Nephron progenitor cell (in vitro differentiated cells): ENCODE measurements at regions not wholly inside any gene's neighbourhood (a gene's known extent, or its start where the extent isn't known, plus 50 kb on each side); places are given as distances from the start of the nearest gene placed in this dataset.
A peak's percentile ranks its signal among the peaks of the same experiment; 100 is the strongest.

Experiments
- DNase-seq: peaks from one replicate; pipeline ENCODE4 v3.0.0; 2021
- H3K27ac Mint-ChIP-seq: 2 replicates; pipeline ENCODE4 v1.8.0; 2021; ENCODE audit warnings: mild to moderate bottlenecking, moderate library complexity, mixed read lengths
- H3K27me3 Mint-ChIP-seq: 2 replicates; pipeline ENCODE4 v1.8.0; 2021; ENCODE audit warnings: mild to moderate bottlenecking, low read depth, mixed read lengths; ENCODE audit not compliant: poor library complexity
- H3K36me3 Mint-ChIP-seq: 2 replicates; pipeline ENCODE4 v1.8.0; 2021; ENCODE audit warnings: low read depth, mixed read lengths
- H3K4me1 Mint-ChIP-seq: 2 replicates; pipeline ENCODE4 v1.8.0; 2021; ENCODE audit warnings: mixed read lengths
- H3K4me3 Mint-ChIP-seq: 2 replicates; pipeline ENCODE4 v1.8.0; 2021; ENCODE audit warnings: mild to moderate bottlenecking, moderate library complexity, mixed read lengths
- H3K9me3 Mint-ChIP-seq: 2 replicates; pipeline ENCODE4 v1.8.0; 2021; ENCODE audit warnings: mild to moderate bottlenecking, moderate library complexity, mixed read lengths
- TF ChIP-seq, protein P1 (sequence below): fragments of 200-600 bp; sonication (generic); IDR thresholded peaks from 2 replicates; pipeline ENCODE4 v1.5.0; 2021; ENCODE audit warnings: antibody characterized with exemption

DNA sequence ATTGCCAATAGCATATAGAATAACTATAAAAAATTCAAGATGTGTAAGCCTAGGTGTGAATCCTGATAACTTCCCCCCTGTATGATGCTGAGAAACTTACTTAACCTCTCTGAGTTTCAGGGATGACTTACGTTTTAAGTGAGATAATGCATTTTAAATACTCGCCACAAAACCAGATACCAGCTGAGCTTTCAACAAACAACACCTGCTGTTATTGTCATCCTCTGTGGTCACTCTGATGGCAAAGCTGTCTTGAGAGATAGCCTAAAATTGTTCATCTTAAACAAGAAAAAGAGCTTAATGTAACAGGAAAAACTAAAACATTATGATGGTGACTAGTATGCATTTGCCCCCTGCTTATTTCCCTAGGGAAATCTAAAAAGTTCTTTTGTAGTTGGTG is 131.5 kb downstream of the RAD51AP2 start:
- Mint-ChIP-seq H3K27me3 (no peaks in the 10 kb centered on the region), H3K27ac (no peak overlapping the region), H3K36me3 (no peaks in the 10 kb centered on the region), H3K4me3 (no peak overlapping the region), H3K9me3 (no peaks in the 10 kb centered on the region), H3K4me1 (no peaks in the 10 kb centered on the region)
- no peak for DNase-seq
- TF ChIP-seq, protein P1, sequence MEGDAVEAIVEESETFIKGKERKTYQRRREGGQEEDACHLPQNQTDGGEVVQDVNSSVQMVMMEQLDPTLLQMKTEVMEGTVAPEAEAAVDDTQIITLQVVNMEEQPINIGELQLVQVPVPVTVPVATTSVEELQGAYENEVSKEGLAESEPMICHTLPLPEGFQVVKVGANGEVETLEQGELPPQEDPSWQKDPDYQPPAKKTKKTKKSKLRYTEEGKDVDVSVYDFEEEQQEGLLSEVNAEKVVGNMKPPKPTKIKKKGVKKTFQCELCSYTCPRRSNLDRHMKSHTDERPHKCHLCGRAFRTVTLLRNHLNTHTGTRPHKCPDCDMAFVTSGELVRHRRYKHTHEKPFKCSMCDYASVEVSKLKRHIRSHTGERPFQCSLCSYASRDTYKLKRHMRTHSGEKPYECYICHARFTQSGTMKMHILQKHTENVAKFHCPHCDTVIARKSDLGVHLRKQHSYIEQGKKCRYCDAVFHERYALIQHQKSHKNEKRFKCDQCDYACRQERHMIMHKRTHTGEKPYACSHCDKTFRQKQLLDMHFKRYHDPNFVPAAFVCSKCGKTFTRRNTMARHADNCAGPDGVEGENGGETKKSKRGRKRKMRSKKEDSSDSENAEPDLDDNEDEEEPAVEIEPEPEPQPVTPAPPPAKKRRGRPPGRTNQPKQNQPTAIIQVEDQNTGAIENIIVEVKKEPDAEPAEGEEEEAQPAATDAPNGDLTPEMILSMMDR = no peak

DNA sequence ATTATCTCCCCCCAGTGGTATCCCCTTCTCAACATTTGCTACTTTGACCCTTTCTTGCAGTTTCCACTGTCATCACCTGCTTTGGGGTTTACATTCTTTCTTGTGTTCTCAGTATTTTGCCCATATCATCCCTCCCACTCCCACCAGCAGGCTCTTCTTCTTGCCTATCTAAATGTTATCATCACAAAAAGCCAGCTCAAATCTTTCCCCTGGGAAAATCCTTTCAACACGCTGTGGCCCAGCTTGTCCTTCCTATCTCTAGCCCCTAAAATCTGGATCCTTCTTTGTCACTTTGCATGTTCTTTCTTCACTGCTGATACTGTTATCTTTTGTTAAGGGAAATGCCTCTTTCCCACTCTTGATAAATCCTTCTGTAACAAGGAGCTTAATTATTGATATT is 138.2 kb downstream of the RAD51AP2 start:
- Mint-ChIP-seq H3K36me3 (no peaks in the 10 kb centered on the region), H3K9me3 (no peaks in the 10 kb centered on the region), H3K27me3 (peaks cover 8% of the 10 kb centered on the region), H3K4me1 (no peaks in the 10 kb centered on the region), H3K27ac (no peak overlapping the region), H3K4me3 (no peak overlapping the region)
- no peak for DNase-seq
- TF ChIP-seq, protein P1 = no peak

DNA sequence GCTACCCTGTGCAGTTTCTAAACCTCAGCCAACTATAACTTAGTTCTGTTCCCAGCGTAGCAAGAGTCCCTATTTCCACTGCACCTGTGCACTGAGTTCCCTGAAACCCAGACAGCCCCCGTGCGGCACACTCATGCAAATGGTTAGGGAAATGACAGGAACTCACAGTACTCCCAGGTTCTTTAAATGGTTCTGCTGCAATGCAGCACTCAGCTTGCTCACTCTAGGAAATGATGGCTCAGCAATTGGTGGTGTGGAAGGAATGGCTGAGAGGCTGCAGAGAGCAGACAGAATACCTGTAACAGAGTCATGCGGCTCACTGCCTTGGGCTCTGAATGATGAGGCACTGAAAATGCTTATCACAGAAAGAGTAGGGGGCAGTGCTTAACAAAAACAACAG is 143.0 kb downstream of the RAD51AP2 start:
- TF ChIP-seq, protein P1 = no peak
- peak overlapping the region; percentile 67 for H3K27ac Mint-ChIP-seq
- no peaks in the 10 kb centered on the region for H3K4me1 Mint-ChIP-seq
- peaks cover 8% of the 10 kb centered on the region for H3K27me3 Mint-ChIP-seq
- H3K36me3 Mint-ChIP-seq = no peaks in the 10 kb centered on the region
- no peak overlapping the region for H3K4me3 Mint-ChIP-seq
- peaks cover 13% of the 10 kb centered on the region for H3K9me3 Mint-ChIP-seq
- no peak for DNase-seq

DNA sequence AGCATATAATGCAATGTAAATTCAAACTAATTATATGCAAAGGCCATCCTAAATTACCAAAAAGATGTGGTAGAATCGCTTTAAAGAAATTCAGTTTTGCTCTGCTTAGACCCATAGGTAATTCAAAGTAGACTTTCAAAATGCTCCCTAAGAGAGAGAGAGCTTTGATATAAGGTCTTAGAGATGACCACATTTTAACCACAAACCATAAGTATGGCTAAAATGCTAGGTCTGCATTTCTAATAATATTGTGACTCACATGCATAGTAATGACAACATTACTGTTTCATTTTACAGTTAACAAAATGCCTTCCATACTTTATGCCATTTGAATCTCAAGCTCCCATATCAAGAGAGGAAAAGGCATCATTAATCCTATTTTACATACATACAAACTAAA is 144.5 kb downstream of the RAD51AP2 start:
- no peak overlapping the region for H3K27ac Mint-ChIP-seq
- peaks cover 6% of the 10 kb centered on the region for H3K36me3 Mint-ChIP-seq
- no peak overlapping the region for H3K4me3 Mint-ChIP-seq
- no peak for DNase-seq
- H3K9me3 Mint-ChIP-seq = peaks cover 22% of the 10 kb centered on the region
- H3K27me3 Mint-ChIP-seq = peaks cover 10% of the 10 kb centered on the region
- TF ChIP-seq, protein P1 = no peak
- no peaks in the 10 kb centered on the region for H3K4me1 Mint-ChIP-seq

DNA sequence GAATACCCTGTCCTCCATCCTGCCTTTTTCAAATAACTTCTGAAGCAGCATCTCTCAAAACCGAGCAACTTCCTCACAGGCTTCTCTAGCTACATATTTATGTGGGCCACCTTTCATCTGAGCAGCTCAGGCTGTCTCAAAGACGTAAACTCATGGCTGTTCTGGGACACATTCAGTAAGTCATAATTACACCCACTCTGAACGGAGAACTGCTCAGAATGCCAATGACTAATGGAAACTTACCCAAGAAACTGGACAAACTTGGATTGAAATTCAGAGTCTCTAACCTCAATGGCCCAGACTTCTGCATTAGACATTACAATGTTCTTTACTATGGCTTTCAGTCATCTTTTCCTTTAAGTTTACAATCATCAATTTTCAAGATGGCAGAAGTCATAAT is 145.2 kb downstream of the RAD51AP2 start:
- TF ChIP-seq, protein P1 = no peak
- Mint-ChIP-seq H3K27me3 (peaks cover 10% of the 10 kb centered on the region), H3K9me3 (peaks cover 22% of the 10 kb centered on the region), H3K4me3 (no peak overlapping the region), H3K4me1 (no peaks in the 10 kb centered on the region), H3K36me3 (peaks cover 6% of the 10 kb centered on the region), H3K27ac (no peak overlapping the region)
- DNase-seq = no peak

DNA sequence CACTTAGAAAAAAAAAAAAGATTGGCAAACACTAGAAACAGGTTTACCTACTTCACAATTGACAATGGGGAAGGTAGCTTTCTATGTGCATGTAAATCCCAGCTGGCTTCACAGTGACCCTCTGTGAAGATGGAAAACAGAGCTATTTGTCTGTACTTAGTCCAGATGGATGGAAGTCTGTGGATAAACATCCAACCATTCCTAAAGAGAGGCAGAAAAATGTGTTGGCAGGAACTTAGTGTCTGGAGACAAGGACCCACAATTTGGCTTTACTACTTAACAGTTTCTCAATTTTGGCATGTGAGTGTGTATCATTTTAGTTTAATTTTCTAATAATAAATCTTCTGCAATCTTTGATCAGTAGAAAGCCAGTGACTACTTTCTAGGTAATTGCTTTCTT is 154.4 kb downstream of the RAD51AP2 start:
- no peak for DNase-seq

More for the DNA sequence above, 154.4 kb downstream of the RAD51AP2 start:
- peaks cover 3% of the 10 kb centered on the region for H3K27me3 Mint-ChIP-seq
- peaks cover 20% of the 10 kb centered on the region for H3K9me3 Mint-ChIP-seq
- no peaks in the 10 kb centered on the region for H3K4me1 Mint-ChIP-seq
- H3K27ac Mint-ChIP-seq = no peak overlapping the region
- H3K4me3 Mint-ChIP-seq = no peak overlapping the region
- no peaks in the 10 kb centered on the region for H3K36me3 Mint-ChIP-seq
- TF ChIP-seq, protein P1 = no peak
